Muscle layer of duodenum (tissue), 2 donors: ENCODE measurements at regions not wholly inside any gene's neighbourhood (a gene's known extent, or its start where the extent isn't known, plus 50 kb on each side); places are given as distances from the start of the nearest gene placed in this dataset.

ENCODE experiments used
- H3K27ac ChIP-seq: one replicate; pipeline ENCODE4 v1.7.0; 2013; ENCODE audit warnings: mild to moderate bottlenecking, low read length
- H3K27me3 ChIP-seq: one replicate; pipeline ENCODE4 v1.7.0; 2013; ENCODE audit warnings: low read depth, mild to moderate bottlenecking, control low read depth, low read length
- H3K36me3 ChIP-seq, 2 donors: one replicate each; pipeline ENCODE4 v1.7.0; 2013; ENCODE audit warnings: low read length in 2 of 2, control low read depth in 1 of 2, mild to moderate bottlenecking in 1 of 2; ENCODE audit not compliant: insufficient read depth in 2 of 2, control insufficient read depth in 1 of 2
- H3K4me1 ChIP-seq, 2 donors: one replicate each; pipeline ENCODE4 v1.7.0; 2013; ENCODE audit warnings: low read length in 2 of 2, mild to moderate bottlenecking in 2 of 2, control low read depth in 1 of 2, moderate library complexity in 1 of 2; ENCODE audit not compliant: insufficient read depth in 2 of 2, control insufficient read depth in 1 of 2
- H3K4me3 ChIP-seq, 2 donors: one replicate each; pipeline ENCODE4 v1.7.0; 2013; ENCODE audit warnings: low read length in 2 of 2, low read depth in 1 of 2, mild to moderate bottlenecking in 1 of 2
- H3K9me3 ChIP-seq, 2 donors: one replicate each; pipeline ENCODE4 v1.7.0; 2013; ENCODE audit warnings: low read length in 2 of 2, control low read depth in 1 of 2, mild to moderate bottlenecking in 1 of 2; ENCODE audit not compliant: control insufficient read depth in 1 of 2
- donor health status: healthy.

- H3K4me1 ChIP-seq = peaks cover 0 to 15% of the 10 kb centered on the region in 2 donors
- no peak overlapping the region for H3K4me3 ChIP-seq
- H3K36me3 ChIP-seq = no peaks in the 10 kb centered on the region
- no peak overlapping the region for H3K27ac ChIP-seq
- no peaks in the 10 kb centered on the region for H3K27me3 ChIP-seq
- H3K9me3 ChIP-seq = no peaks in the 10 kb centered on the region
These were observed 172.8 kb downstream of the GLI2 start for GRCh38 chr2:120908314-120908975.

GRCh38 chr2:120909102-120909501 lies 173.4 kb downstream of the GLI2 start:
- no peak overlapping the region for H3K27ac ChIP-seq
- H3K9me3 ChIP-seq = no peaks in the 10 kb centered on the region
- no peaks in the 10 kb centered on the region for H3K36me3 ChIP-seq
- H3K27me3 ChIP-seq = no peaks in the 10 kb centered on the region
- peaks cover 0 to 15% of the 10 kb centered on the region in 2 donors for H3K4me1 ChIP-seq
- H3K4me3 ChIP-seq = no peak overlapping the region

GRCh38 chr2:120910164-120910563 lies 174.5 kb downstream of the GLI2 start:
- peaks cover 4 to 13% of the 10 kb centered on the region in 2 donors for H3K4me1 ChIP-seq
- no peaks in the 10 kb centered on the region for H3K9me3 ChIP-seq
- H3K27me3 ChIP-seq = no peaks in the 10 kb centered on the region
- no peaks in the 10 kb centered on the region for H3K36me3 ChIP-seq
- no peak overlapping the region for H3K4me3 ChIP-seq
- H3K27ac ChIP-seq = no peak overlapping the region

GRCh38 chr2:120910956-120911951 lies 175.6 kb downstream of the GLI2 start:
- no peaks in the 10 kb centered on the region for H3K36me3 ChIP-seq
- H3K27ac ChIP-seq = no peak overlapping the region
- H3K4me3 ChIP-seq = no peak overlapping the region
- H3K27me3 ChIP-seq = no peaks in the 10 kb centered on the region
- no peaks in the 10 kb centered on the region for H3K9me3 ChIP-seq
- H3K4me1 ChIP-seq = peaks cover 9 to 16% of the 10 kb centered on the region in 2 donors

- H3K4me1 ChIP-seq = peaks cover 9 to 16% of the 10 kb centered on the region in 2 donors
- no peaks in the 10 kb centered on the region for H3K9me3 ChIP-seq
These were observed 176.7 kb downstream of the GLI2 start for GRCh38 chr2:120912101-120912985.

GRCh38 chr2:120913972-120914838 lies 178.5 kb downstream of the GLI2 start:
- peaks cover 9 to 16% of the 10 kb centered on the region in 2 donors for H3K4me1 ChIP-seq
- H3K4me3 ChIP-seq = no peak overlapping the region

More at GRCh38 chr2:120912101-120912985, 176.7 kb downstream of the GLI2 start:
- Histone ChIP-seq H3K27me3 (no peaks in the 10 kb centered on the region), H3K36me3 (no peaks in the 10 kb centered on the region), H3K4me3 (no peak overlapping the region), H3K27ac (no peak overlapping the region)

GRCh38 chr2:120914839-120915521 lies 179.3 kb downstream of the GLI2 start:
- peaks cover 9 to 17% of the 10 kb centered on the region in 2 donors for H3K4me1 ChIP-seq

More at GRCh38 chr2:120913972-120914838, 178.5 kb downstream of the GLI2 start:
- Histone ChIP-seq H3K27me3 (no peaks in the 10 kb centered on the region), H3K36me3 (no peaks in the 10 kb centered on the region), H3K27ac (no peak overlapping the region), H3K9me3 (no peaks in the 10 kb centered on the region)

GRCh38 chr2:120915670-120916069 lies 180.0 kb downstream of the GLI2 start:
- H3K36me3 ChIP-seq = no peaks in the 10 kb centered on the region
- no peak overlapping the region for H3K4me3 ChIP-seq
- H3K9me3 ChIP-seq = no peaks in the 10 kb centered on the region
- H3K4me1 ChIP-seq = peaks cover 9 to 21% of the 10 kb centered on the region in 2 donors
- no peaks in the 10 kb centered on the region for H3K27me3 ChIP-seq
- no peak overlapping the region for H3K27ac ChIP-seq

More at GRCh38 chr2:120914839-120915521, 179.3 kb downstream of the GLI2 start:
- H3K27me3 ChIP-seq = no peaks in the 10 kb centered on the region
- no peaks in the 10 kb centered on the region for H3K9me3 ChIP-seq
- no peak overlapping the region for H3K4me3 ChIP-seq
- H3K27ac ChIP-seq = no peak overlapping the region
- H3K36me3 ChIP-seq = no peaks in the 10 kb centered on the region

- Histone ChIP-seq H3K4me3 (no peak overlapping the region), H3K27me3 (no peaks in the 10 kb centered on the region), H3K9me3 (no peaks in the 10 kb centered on the region), H3K27ac (no peak overlapping the region), H3K4me1 (peaks cover 9 to 21% of the 10 kb centered on the region in 2 donors), H3K36me3 (no peaks in the 10 kb centered on the region)
These were observed 180.8 kb downstream of the GLI2 start for GRCh38 chr2:120916446-120916845.

- no peak overlapping the region for H3K4me3 ChIP-seq
- no peak overlapping the region for H3K27ac ChIP-seq
- H3K4me1 ChIP-seq = peaks cover 9 to 21% of the 10 kb centered on the region in 2 donors
- no peaks in the 10 kb centered on the region for H3K36me3 ChIP-seq
- H3K9me3 ChIP-seq = no peaks in the 10 kb centered on the region
- H3K27me3 ChIP-seq = no peaks in the 10 kb centered on the region
These were observed 182.2 kb downstream of the GLI2 start for GRCh38 chr2:120917886-120918285.
